ENCODE measurements at regions not wholly inside any gene's neighbourhood (a gene's known extent, or its start where the extent isn't known, plus 50 kb on each side); places are given as distances from the start of the nearest gene placed in this dataset.

DNA sequence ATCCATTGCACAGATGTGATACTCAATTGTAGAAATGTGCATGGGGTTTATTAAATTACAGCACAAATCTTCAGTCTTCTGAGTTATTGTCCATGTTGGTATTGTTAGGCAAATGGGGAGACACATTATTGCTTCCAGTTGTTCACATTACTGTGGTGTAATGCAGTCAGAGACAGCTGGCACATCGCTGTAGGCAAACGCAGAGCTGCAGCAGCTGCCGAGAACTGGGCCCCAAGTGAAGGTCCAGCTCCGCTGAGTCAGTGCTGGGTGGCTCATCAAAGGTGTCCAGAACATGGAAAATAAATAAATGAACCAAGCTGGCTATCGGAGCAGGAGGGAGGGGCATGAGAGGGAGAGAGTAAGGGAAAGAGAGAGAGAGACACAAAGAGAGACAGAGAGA lies 299.1 kb upstream of the OBI1 start:
- H3K4me2 ChIP-seq (ENCODE audit: insufficient read depth in 1 of 2, low read depth in 2 of 2, low read length in 2 of 2): no peak overlapping the region

More for the DNA sequence above, 299.1 kb upstream of the OBI1 start:
- no peaks in the 10 kb centered on the region for H3K36me3 ChIP-seq (ENCODE audit: control insufficient read depth in 2 of 4, insufficient read depth in 4 of 4, low read length in 3 of 4)
- no peak overlapping the region for H2BK120ac ChIP-seq (replicated peaks; ENCODE audit: low read depth, low read length)
- H4K20me1 ChIP-seq (replicated peaks in 1 of 2; ENCODE audit: control insufficient read depth in 1 of 2, insufficient read depth in 2 of 2, low read length in 2 of 2): no peaks in the 10 kb centered on the region
- no peaks in the 10 kb centered on the region for H3K9me3 ChIP-seq (ENCODE audit: insufficient read depth in 2 of 2, low read depth in 1 of 2, low read length in 1 of 2)
- no peak overlapping the region for H2BK20ac ChIP-seq (ENCODE audit: low read length)
- H2AFZ ChIP-seq (ENCODE audit: low read length): no peak overlapping the region
- no peak for FAIRE-seq
- H2AK5ac ChIP-seq (ENCODE audit: low read depth, low read length): no peak overlapping the region
- DNase-seq (ENCODE audit: low read depth in 1 of 2, low spot score in 2 of 2): no peak
- CTCF ChIA-PET (ENCODE audit: partially characterized antibody): interaction anchor here (1.0 kb wide), 1 partner anchor 21 kb away, joined by 3 read pairs; no protein-coding TSS in a partner anchor
- H3K27me3 ChIP-seq (replicated peaks in 1 of 4; ENCODE audit: control insufficient read depth in 3 of 4, extremely low read depth in 1 of 4, insufficient read depth in 3 of 4, low read length in 3 of 4): no peaks in the 10 kb centered on the region
- no peak overlapping the region for H3K9ac ChIP-seq (replicated peaks in 1 of 4; ENCODE audit: extremely low read depth in 1 of 4, low read depth in 3 of 4, low read length in 3 of 4)
- H3K27ac ChIP-seq (ENCODE audit: low read depth, low read length): no peak overlapping the region
- H3K4me1 ChIP-seq (replicated peaks in 1 of 4; ENCODE audit: control insufficient read depth in 3 of 4, insufficient read depth in 4 of 4, low read length in 3 of 4): no peaks in the 10 kb centered on the region; a peak in 1 of 7 replicates
- H3K18ac ChIP-seq (ENCODE audit: extremely low read depth, low read length): no peak overlapping the region
- no peaks in the 10 kb centered on the region for H3K23me2 ChIP-seq (ENCODE audit: low read depth, low read length)
- no peak overlapping the region for H3K4ac ChIP-seq (replicated peaks; ENCODE audit: insufficient read length, low read depth, low read length)
- no peak overlapping the region for H3K56ac ChIP-seq (replicated peaks; ENCODE audit: insufficient read length, low read depth, low read length)
- WGBS, 2 experiments (ENCODE audit: extremely low coverage in 1 of 2, insufficient coverage in 1 of 2, insufficient read length in 1 of 2, insufficient replicate concordance in 2 of 2, low coverage in 1 of 2, low lambda C conversion rate in 2 of 2, missing lambda C conversion rate in 1 of 2): 90% methylated on average over 5 of the region's 5 CpGs; no CpG with 5 or more reads in 1 of the 2 experiments
- H2BK15ac ChIP-seq (ENCODE audit: low read length): no peak overlapping the region
- TF ChIP-seq NRF1 (IDR thresholded peaks at IDR 0.05; ENCODE audit: low read depth, low read length): no peak
- TF ChIP-seq, protein P1, sequence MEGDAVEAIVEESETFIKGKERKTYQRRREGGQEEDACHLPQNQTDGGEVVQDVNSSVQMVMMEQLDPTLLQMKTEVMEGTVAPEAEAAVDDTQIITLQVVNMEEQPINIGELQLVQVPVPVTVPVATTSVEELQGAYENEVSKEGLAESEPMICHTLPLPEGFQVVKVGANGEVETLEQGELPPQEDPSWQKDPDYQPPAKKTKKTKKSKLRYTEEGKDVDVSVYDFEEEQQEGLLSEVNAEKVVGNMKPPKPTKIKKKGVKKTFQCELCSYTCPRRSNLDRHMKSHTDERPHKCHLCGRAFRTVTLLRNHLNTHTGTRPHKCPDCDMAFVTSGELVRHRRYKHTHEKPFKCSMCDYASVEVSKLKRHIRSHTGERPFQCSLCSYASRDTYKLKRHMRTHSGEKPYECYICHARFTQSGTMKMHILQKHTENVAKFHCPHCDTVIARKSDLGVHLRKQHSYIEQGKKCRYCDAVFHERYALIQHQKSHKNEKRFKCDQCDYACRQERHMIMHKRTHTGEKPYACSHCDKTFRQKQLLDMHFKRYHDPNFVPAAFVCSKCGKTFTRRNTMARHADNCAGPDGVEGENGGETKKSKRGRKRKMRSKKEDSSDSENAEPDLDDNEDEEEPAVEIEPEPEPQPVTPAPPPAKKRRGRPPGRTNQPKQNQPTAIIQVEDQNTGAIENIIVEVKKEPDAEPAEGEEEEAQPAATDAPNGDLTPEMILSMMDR (IDR thresholded peaks at IDR 0.05; ENCODE audit: control extremely low read depth in 1 of 3, insufficient read depth in 1 of 3, low read depth in 1 of 3, low read length in 3 of 3): no peak
- no peak for TF ChIP-seq SAP30 (IDR thresholded peaks at IDR 0.05; ENCODE audit: insufficient read depth, insufficient replicate concordance, low read length)
- TF ChIP-seq CEBPB (IDR thresholded peaks at IDR 0.05; ENCODE audit: low read depth, low read length): no peak
- no peak overlapping the region for H2BK5ac ChIP-seq (ENCODE audit: low read depth, low read length)
- H4K91ac ChIP-seq (replicated peaks; ENCODE audit: insufficient read length, low read length): no peak overlapping the region
- no peak overlapping the region for H3K23ac ChIP-seq (ENCODE audit: insufficient read length)
- no peak overlapping the region for H4K5ac ChIP-seq (ENCODE audit: insufficient read length, low read depth, low read length)
- no peak overlapping the region for H4K8ac ChIP-seq (ENCODE audit: extremely low read depth, insufficient read depth, low read length)
- no peak overlapping the region for H2BK12ac ChIP-seq (ENCODE audit: low read depth, low read length)
- POLR2A ChIA-PET (ENCODE audit: partially characterized antibody): interaction anchor here (1.2 kb wide), 1 partner anchor 300 kb away, joined by 3 read pairs; no protein-coding TSS in a partner anchor
- H3K79me1 ChIP-seq (ENCODE audit: low read depth, low read length): no peaks in the 10 kb centered on the region
- no peak overlapping the region for H3K14ac ChIP-seq (ENCODE audit: insufficient read length)
- H3K4me3 ChIP-seq (ENCODE audit: extremely low read depth in 1 of 4, insufficient read depth in 2 of 4, low read depth in 3 of 4, low read length in 4 of 4): no peak overlapping the region
- no peaks in the 10 kb centered on the region for H3K79me2 ChIP-seq (ENCODE audit: control insufficient read depth in 1 of 2, insufficient read depth in 2 of 2, low read length in 2 of 2)

Measured in H1 (cell line).